Astrocyte (in vitro differentiated cells and primary cell): ENCODE measurements at regions not wholly inside any gene's neighbourhood (a gene's known extent, or its start where the extent isn't known, plus 50 kb on each side); places are given as distances from the start of the nearest gene placed in this dataset.
"Not testable (repeated sequence)": the region's sequence is repeated elsewhere in the genome, so short reads cannot be mapped to it uniquely, and the experiment has no call there.

Experiments
- DNase-seq: peaks from one replicate; pipeline ENCODE4 v3.0.0-alpha.2; 2010; ENCODE audit warnings: low read depth
- FAIRE-seq: peaks from 2 replicates; lab custom pipeline; 2011; peaks lifted over from hg19 to GRCh38; lab: Jason Lieb, UNC
- H2AFZ ChIP-seq: 2 replicates; pipeline ENCODE4 v1.6.0; 2012; ENCODE audit warnings: low read depth, low read length, inconsistent platforms
- H3K27ac ChIP-seq: 2 replicates; pipeline ENCODE4 v1.5.1; 2011; ENCODE audit warnings: low read depth, low read length, inconsistent platforms
- H3K27me3 ChIP-seq: 2 replicates; pipeline ENCODE4 v1.6.0; 2011; ENCODE audit warnings: low read length, inconsistent platforms; ENCODE audit not compliant: insufficient read depth
- H3K36me3 ChIP-seq: 2 replicates; pipeline ENCODE4 v1.5.1; 2011; ENCODE audit warnings: low read length, inconsistent platforms; ENCODE audit not compliant: insufficient read depth
- H3K4me1 ChIP-seq: 2 replicates; pipeline ENCODE4 v1.5.1; 2011; ENCODE audit warnings: low read length, inconsistent platforms; ENCODE audit not compliant: insufficient read depth
- H3K4me2 ChIP-seq: 2 replicates; pipeline ENCODE4 v1.6.0; 2012; ENCODE audit warnings: low read length, inconsistent platforms
- H3K4me3 ChIP-seq: 2 replicates; pipeline ENCODE4 v1.5.1; 2011; ENCODE audit warnings: low read depth, mild to moderate bottlenecking, low read length, inconsistent platforms; ENCODE audit not compliant: insufficient read depth
- H3K79me2 ChIP-seq: 2 replicates; pipeline ENCODE4 v1.6.0; 2012; ENCODE audit warnings: mild to moderate bottlenecking, low read length, inconsistent platforms; ENCODE audit not compliant: insufficient read depth
- H3K9ac ChIP-seq: 2 replicates; pipeline ENCODE4 v1.6.0; 2012; ENCODE audit warnings: mild to moderate bottlenecking, low read length, inconsistent platforms
- H3K9me3 ChIP-seq: 2 replicates; pipeline ENCODE4 v1.5.1; 2012; ENCODE audit warnings: low read depth, mild to moderate bottlenecking, low read length, inconsistent platforms; ENCODE audit not compliant: insufficient read depth
- H4K20me1 ChIP-seq: 2 replicates; pipeline ENCODE4 v1.6.0; 2012; ENCODE audit warnings: low read length, inconsistent platforms; ENCODE audit not compliant: insufficient read depth
- H3K27ac Mint-ChIP-seq: one replicate; pipeline ENCODE4 v1.8.0; 2021; ENCODE audit warnings: mild to moderate bottlenecking, mixed read lengths; ENCODE audit not compliant: unreplicated experiment
- H3K27me3 Mint-ChIP-seq: one replicate; pipeline ENCODE4 v1.8.0; 2021; ENCODE audit warnings: low read depth, mixed read lengths; ENCODE audit not compliant: unreplicated experiment
- H3K36me3 Mint-ChIP-seq: one replicate; pipeline ENCODE4 v1.8.0; 2021; ENCODE audit warnings: low read depth, mixed read lengths; ENCODE audit not compliant: unreplicated experiment
- H3K4me1 Mint-ChIP-seq: one replicate; pipeline ENCODE4 v1.8.0; 2021; ENCODE audit warnings: low read depth, mixed read lengths; ENCODE audit not compliant: unreplicated experiment
- H3K4me3 Mint-ChIP-seq: one replicate; pipeline ENCODE4 v1.8.0; 2021; ENCODE audit warnings: mild to moderate bottlenecking, moderate library complexity, mixed read lengths; ENCODE audit not compliant: unreplicated experiment
- H3K9me3 Mint-ChIP-seq: one replicate; pipeline ENCODE4 v1.8.0; 2021; ENCODE audit warnings: mild to moderate bottlenecking, mixed read lengths; ENCODE audit not compliant: unreplicated experiment
- CTCF ChIP-seq: IDR thresholded peaks from 2 replicates; pipeline ENCODE4 v1.5.1; 2011; ENCODE audit warnings: low read depth, mild to moderate bottlenecking, inconsistent platforms, low read length, moderate library complexity; ENCODE audit not compliant: insufficient read depth
- EZH2 ChIP-seq: IDR thresholded peaks from 2 replicates; pipeline ENCODE4 v1.6.1; 2012; ENCODE audit warnings: mild to moderate bottlenecking, low read length, inconsistent platforms; ENCODE audit not compliant: insufficient read depth

- Histone ChIP-seq H3K27ac (no peak overlapping the region), H3K9me3 (no peaks in the 10 kb centered on the region), H2AFZ (no peak overlapping the region), H3K4me1 (peaks cover 4% of the 10 kb centered on the region), H3K9ac (no peak overlapping the region), H3K79me2 (no peaks in the 10 kb centered on the region), H3K36me3 (no peaks in the 10 kb centered on the region), H3K27me3 (no peaks in the 10 kb centered on the region), H4K20me1 (no peaks in the 10 kb centered on the region), H3K4me2 (no peak overlapping the region), H3K4me3 (no peak overlapping the region)
- Mint-ChIP-seq H3K27ac (no peak overlapping the region), H3K36me3 (no peaks in the 10 kb centered on the region), H3K4me1 (peaks cover 14% of the 10 kb centered on the region), H3K4me3 (no peak overlapping the region), H3K27me3 (no peaks in the 10 kb centered on the region), H3K9me3 (no peaks in the 10 kb centered on the region)
- TF ChIP-seq CTCF (no peak), EZH2 (no peak)
- FAIRE-seq (no peak), DNase-seq (no peak)
Observed at GRCh38 chr3:166270429-166270828, 433.2 kb upstream of the BCHE start.

GRCh38 chr3:166265153-166265552 lies 427.9 kb upstream of the BCHE start:
- H3K79me2 ChIP-seq, result no peaks in the 10 kb centered on the region
- Mint-ChIP-seq H3K36me3 (no peaks in the 10 kb centered on the region), H3K27me3 (no peaks in the 10 kb centered on the region), H3K4me3 (no peak overlapping the region), H3K9me3 (no peaks in the 10 kb centered on the region), H3K4me1 (no peaks in the 10 kb centered on the region), H3K27ac (no peak overlapping the region)
- H3K9me3 ChIP-seq, result no peaks in the 10 kb centered on the region
- H3K4me2 ChIP-seq, result no peak overlapping the region
- H3K27ac ChIP-seq, result no peak overlapping the region
- TF ChIP-seq EZH2 (no peak), CTCF (no peak)
- H3K36me3 ChIP-seq, result no peaks in the 10 kb centered on the region
- no peak overlapping the region for H2AFZ ChIP-seq
- no peak for FAIRE-seq
- no peak for DNase-seq
- H4K20me1 ChIP-seq, result no peaks in the 10 kb centered on the region
- H3K27me3 ChIP-seq, result no peaks in the 10 kb centered on the region
- no peaks in the 10 kb centered on the region for H3K4me1 ChIP-seq
- no peak overlapping the region for H3K4me3 ChIP-seq
- H3K9ac ChIP-seq, result no peak overlapping the region

- H3K79me2 ChIP-seq, result no peaks in the 10 kb centered on the region
- H3K9me3 ChIP-seq, result no peaks in the 10 kb centered on the region
- Mint-ChIP-seq H3K36me3 (no peaks in the 10 kb centered on the region), H3K27me3 (no peaks in the 10 kb centered on the region), H3K4me3 (no peak overlapping the region), H3K9me3 (no peaks in the 10 kb centered on the region), H3K4me1 (no peaks in the 10 kb centered on the region), H3K27ac (no peak overlapping the region)
- FAIRE-seq, result no peak
- H3K36me3 ChIP-seq, result no peaks in the 10 kb centered on the region
- H3K4me1 ChIP-seq, result no peaks in the 10 kb centered on the region
- H2AFZ ChIP-seq, result no peak overlapping the region
- no peak overlapping the region for H3K9ac ChIP-seq
- no peaks in the 10 kb centered on the region for H3K27me3 ChIP-seq
- H4K20me1 ChIP-seq, result no peaks in the 10 kb centered on the region
- no peak overlapping the region for H3K4me2 ChIP-seq
- H3K4me3 ChIP-seq, result no peak overlapping the region
- TF ChIP-seq EZH2, result no peak
- TF ChIP-seq CTCF, result no peak
- H3K27ac ChIP-seq, result no peak overlapping the region
- DNase-seq, result no peak
Observed at GRCh38 chr3:166263460-166263859, 426.2 kb upstream of the BCHE start.

GRCh38 chr3:166258293-166258850 lies 421.1 kb upstream of the BCHE start:
- FAIRE-seq, H3K4me3 ChIP-seq, DNase-seq, H3K4me3 Mint-ChIP-seq, H3K36me3 Mint-ChIP-seq, H3K27ac Mint-ChIP-seq, H3K27me3 Mint-ChIP-seq, H2AFZ ChIP-seq, H3K36me3 ChIP-seq, H3K4me2 ChIP-seq, H3K79me2 ChIP-seq, H3K4me1 Mint-ChIP-seq, H3K27ac ChIP-seq, H3K27me3 ChIP-seq, H3K4me1 ChIP-seq, H3K9me3 ChIP-seq, H4K20me1 ChIP-seq, H3K9ac ChIP-seq, H3K9me3 Mint-ChIP-seq: not testable (repeated sequence)
